H1 (cell line): ENCODE measurements at regions not wholly inside any gene's neighbourhood (a gene's known extent, or its start where the extent isn't known, plus 50 kb on each side); places are given as distances from the start of the nearest gene placed in this dataset.

Experiments used
- TF ChIP-seq, protein P1 (sequence below): fragments of 300-600 bp; sonication (generic); IDR thresholded peaks from 2 replicates; pipeline ENCODE4 v1.7.1; 2012; ENCODE audit warnings: low read length, moderate library complexity, mild to moderate bottlenecking, inconsistent platforms; ENCODE audit not compliant: insufficient replicate concordance

DNA sequence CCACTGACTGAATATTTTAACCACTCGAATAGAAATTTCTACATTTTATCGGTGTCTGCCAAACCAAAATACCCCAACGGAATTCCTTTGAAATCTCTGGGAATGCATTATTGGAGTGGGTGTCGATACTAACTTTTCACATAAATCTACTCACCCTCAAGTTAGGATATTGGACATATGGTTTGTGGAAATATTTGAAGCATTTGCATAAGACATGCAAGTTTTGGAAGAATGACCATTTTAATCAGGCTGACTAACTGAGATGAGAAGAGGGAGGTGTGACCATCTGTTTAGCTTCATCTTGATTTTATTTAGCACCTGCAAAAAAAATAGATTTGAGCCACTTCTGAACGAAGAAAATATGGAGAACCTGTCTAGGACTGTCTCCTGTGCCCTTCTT lies 61.2 kb downstream of the KLF6 start (continued):
- TF ChIP-seq, protein P1, sequence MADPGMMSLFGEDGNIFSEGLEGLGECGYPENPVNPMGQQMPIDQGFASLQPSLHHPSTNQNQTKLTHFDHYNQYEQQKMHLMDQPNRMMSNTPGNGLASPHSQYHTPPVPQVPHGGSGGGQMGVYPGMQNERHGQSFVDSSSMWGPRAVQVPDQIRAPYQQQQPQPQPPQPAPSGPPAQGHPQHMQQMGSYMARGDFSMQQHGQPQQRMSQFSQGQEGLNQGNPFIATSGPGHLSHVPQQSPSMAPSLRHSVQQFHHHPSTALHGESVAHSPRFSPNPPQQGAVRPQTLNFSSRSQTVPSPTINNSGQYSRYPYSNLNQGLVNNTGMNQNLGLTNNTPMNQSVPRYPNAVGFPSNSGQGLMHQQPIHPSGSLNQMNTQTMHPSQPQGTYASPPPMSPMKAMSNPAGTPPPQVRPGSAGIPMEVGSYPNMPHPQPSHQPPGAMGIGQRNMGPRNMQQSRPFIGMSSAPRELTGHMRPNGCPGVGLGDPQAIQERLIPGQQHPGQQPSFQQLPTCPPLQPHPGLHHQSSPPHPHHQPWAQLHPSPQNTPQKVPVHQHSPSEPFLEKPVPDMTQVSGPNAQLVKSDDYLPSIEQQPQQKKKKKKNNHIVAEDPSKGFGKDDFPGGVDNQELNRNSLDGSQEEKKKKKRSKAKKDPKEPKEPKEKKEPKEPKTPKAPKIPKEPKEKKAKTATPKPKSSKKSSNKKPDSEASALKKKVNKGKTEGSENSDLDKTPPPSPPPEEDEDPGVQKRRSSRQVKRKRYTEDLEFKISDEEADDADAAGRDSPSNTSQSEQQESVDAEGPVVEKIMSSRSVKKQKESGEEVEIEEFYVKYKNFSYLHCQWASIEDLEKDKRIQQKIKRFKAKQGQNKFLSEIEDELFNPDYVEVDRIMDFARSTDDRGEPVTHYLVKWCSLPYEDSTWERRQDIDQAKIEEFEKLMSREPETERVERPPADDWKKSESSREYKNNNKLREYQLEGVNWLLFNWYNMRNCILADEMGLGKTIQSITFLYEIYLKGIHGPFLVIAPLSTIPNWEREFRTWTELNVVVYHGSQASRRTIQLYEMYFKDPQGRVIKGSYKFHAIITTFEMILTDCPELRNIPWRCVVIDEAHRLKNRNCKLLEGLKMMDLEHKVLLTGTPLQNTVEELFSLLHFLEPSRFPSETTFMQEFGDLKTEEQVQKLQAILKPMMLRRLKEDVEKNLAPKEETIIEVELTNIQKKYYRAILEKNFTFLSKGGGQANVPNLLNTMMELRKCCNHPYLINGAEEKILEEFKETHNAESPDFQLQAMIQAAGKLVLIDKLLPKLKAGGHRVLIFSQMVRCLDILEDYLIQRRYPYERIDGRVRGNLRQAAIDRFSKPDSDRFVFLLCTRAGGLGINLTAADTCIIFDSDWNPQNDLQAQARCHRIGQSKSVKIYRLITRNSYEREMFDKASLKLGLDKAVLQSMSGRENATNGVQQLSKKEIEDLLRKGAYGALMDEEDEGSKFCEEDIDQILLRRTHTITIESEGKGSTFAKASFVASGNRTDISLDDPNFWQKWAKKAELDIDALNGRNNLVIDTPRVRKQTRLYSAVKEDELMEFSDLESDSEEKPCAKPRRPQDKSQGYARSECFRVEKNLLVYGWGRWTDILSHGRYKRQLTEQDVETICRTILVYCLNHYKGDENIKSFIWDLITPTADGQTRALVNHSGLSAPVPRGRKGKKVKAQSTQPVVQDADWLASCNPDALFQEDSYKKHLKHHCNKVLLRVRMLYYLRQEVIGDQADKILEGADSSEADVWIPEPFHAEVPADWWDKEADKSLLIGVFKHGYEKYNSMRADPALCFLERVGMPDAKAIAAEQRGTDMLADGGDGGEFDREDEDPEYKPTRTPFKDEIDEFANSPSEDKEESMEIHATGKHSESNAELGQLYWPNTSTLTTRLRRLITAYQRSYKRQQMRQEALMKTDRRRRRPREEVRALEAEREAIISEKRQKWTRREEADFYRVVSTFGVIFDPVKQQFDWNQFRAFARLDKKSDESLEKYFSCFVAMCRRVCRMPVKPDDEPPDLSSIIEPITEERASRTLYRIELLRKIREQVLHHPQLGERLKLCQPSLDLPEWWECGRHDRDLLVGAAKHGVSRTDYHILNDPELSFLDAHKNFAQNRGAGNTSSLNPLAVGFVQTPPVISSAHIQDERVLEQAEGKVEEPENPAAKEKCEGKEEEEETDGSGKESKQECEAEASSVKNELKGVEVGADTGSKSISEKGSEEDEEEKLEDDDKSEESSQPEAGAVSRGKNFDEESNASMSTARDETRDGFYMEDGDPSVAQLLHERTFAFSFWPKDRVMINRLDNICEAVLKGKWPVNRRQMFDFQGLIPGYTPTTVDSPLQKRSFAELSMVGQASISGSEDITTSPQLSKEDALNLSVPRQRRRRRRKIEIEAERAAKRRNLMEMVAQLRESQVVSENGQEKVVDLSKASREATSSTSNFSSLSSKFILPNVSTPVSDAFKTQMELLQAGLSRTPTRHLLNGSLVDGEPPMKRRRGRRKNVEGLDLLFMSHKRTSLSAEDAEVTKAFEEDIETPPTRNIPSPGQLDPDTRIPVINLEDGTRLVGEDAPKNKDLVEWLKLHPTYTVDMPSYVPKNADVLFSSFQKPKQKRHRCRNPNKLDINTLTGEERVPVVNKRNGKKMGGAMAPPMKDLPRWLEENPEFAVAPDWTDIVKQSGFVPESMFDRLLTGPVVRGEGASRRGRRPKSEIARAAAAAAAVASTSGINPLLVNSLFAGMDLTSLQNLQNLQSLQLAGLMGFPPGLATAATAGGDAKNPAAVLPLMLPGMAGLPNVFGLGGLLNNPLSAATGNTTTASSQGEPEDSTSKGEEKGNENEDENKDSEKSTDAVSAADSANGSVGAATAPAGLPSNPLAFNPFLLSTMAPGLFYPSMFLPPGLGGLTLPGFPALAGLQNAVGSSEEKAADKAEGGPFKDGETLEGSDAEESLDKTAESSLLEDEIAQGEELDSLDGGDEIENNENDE = no peak
- TF ChIP-seq, all 59 proteins: peak for 0
